Osteoblast (primary cell): ENCODE measurements at regions not wholly inside any gene's neighbourhood (a gene's known extent, or its start where the extent isn't known, plus 50 kb on each side); places are given as distances from the start of the nearest gene placed in this dataset.

Source experiments
- DNase-seq: peaks from one replicate; pipeline ENCODE4 v3.0.0; 2011; ENCODE audit warnings: low spot score, mixed read lengths; ENCODE audit not compliant: insufficient read length; ENCODE audit errors: missing footprints
- H2AFZ ChIP-seq: 2 replicates; pipeline ENCODE4 v1.6.0; 2011; ENCODE audit warnings: mild to moderate bottlenecking, low read length
- H3K27ac ChIP-seq: 2 replicates; pipeline ENCODE4 v1.5.1; 2011; ENCODE audit warnings: mild to moderate bottlenecking, low read depth, low read length, moderate library complexity
- H3K27me3 ChIP-seq: 2 replicates; pipeline ENCODE4 v1.6.0; 2012; ENCODE audit warnings: mild to moderate bottlenecking, control low read depth, inconsistent platforms, low read length, moderate library complexity; ENCODE audit not compliant: insufficient read depth
- H3K36me3 ChIP-seq: 2 replicates; pipeline ENCODE4 v1.5.1; 2011; ENCODE audit warnings: mild to moderate bottlenecking, low read length, control low read depth, moderate library complexity; ENCODE audit not compliant: insufficient read depth
- H3K4me1 ChIP-seq: 2 replicates; pipeline ENCODE4 v1.5.1; 2011; ENCODE audit warnings: mild to moderate bottlenecking, low read length, control low read depth, moderate library complexity; ENCODE audit not compliant: insufficient read depth
- H3K4me2 ChIP-seq: 2 replicates; pipeline ENCODE4 v1.6.0; 2011; ENCODE audit warnings: mild to moderate bottlenecking, low read length; ENCODE audit not compliant: insufficient read depth
- H3K4me3 ChIP-seq: fragments of 200-600 bp; sonication (generic); 3 replicates; pipeline ENCODE4 v1.5.1; 2012; ENCODE audit warnings: mild to moderate bottlenecking, low read length, inconsistent platforms; ENCODE audit not compliant: insufficient read depth
- H3K79me2 ChIP-seq: 2 replicates; pipeline ENCODE4 v1.6.0; 2012; ENCODE audit warnings: mild to moderate bottlenecking, low read length, control low read depth, inconsistent platforms; ENCODE audit not compliant: insufficient read depth
- H3K9me3 ChIP-seq: 2 replicates; pipeline ENCODE4 v1.5.1; 2011; ENCODE audit warnings: low read depth, low read length, control low read depth
- H4K20me1 ChIP-seq: 2 replicates; pipeline ENCODE4 v1.6.0; 2012; ENCODE audit warnings: mild to moderate bottlenecking, low read length, control low read depth; ENCODE audit not compliant: insufficient read depth
- CTCF ChIP-seq: IDR thresholded peaks from 2 replicates; pipeline ENCODE4 v1.5.1; 2011; ENCODE audit warnings: mild to moderate bottlenecking, low read depth, low read length, moderate library complexity; ENCODE audit errors: extremely low read depth

GRCh38 chr10:9670911-9671310 lies 1346.8 kb upstream of the CELF2 start:
- no peak overlapping the region for H3K27ac ChIP-seq
- no peak for DNase-seq
- no peaks in the 10 kb centered on the region for H3K9me3 ChIP-seq
- H3K4me1 ChIP-seq = no peaks in the 10 kb centered on the region
- no peaks in the 10 kb centered on the region for H3K79me2 ChIP-seq
- H4K20me1 ChIP-seq = no peaks in the 10 kb centered on the region
- TF ChIP-seq CTCF = no peak
- no peak overlapping the region for H3K4me3 ChIP-seq
- no peak overlapping the region for H2AFZ ChIP-seq
- H3K36me3 ChIP-seq = no peaks in the 10 kb centered on the region
- H3K4me2 ChIP-seq = no peak overlapping the region
- H3K27me3 ChIP-seq = no peaks in the 10 kb centered on the region

GRCh38 chr10:9681655-9682054 lies 1336.0 kb upstream of the CELF2 start:
- no peaks in the 10 kb centered on the region for H3K4me1 ChIP-seq
- no peaks in the 10 kb centered on the region for H3K27me3 ChIP-seq
- no peaks in the 10 kb centered on the region for H3K9me3 ChIP-seq
- no peak overlapping the region for H3K4me3 ChIP-seq
- no peak overlapping the region for H3K27ac ChIP-seq
- no peak overlapping the region for H2AFZ ChIP-seq
- no peak overlapping the region for H3K4me2 ChIP-seq
- no peaks in the 10 kb centered on the region for H3K36me3 ChIP-seq
- DNase-seq = no peak
- TF ChIP-seq CTCF = peak; percentile 33
- no peaks in the 10 kb centered on the region for H4K20me1 ChIP-seq
- no peaks in the 10 kb centered on the region for H3K79me2 ChIP-seq

GRCh38 chr10:9682802-9683201 lies 1334.9 kb upstream of the CELF2 start:
- Histone ChIP-seq H3K4me2 (no peak overlapping the region), H3K36me3 (no peaks in the 10 kb centered on the region), H3K4me3 (no peak overlapping the region), H3K9me3 (no peaks in the 10 kb centered on the region), H2AFZ (no peak overlapping the region), H3K27ac (no peak overlapping the region), H3K27me3 (no peaks in the 10 kb centered on the region), H4K20me1 (no peaks in the 10 kb centered on the region), H3K4me1 (no peaks in the 10 kb centered on the region), H3K79me2 (no peaks in the 10 kb centered on the region)
- no peak for TF ChIP-seq CTCF
- no peak for DNase-seq

GRCh38 chr10:9684186-9684585 lies 1333.5 kb upstream of the CELF2 start:
- Histone ChIP-seq H3K9me3 (no peaks in the 10 kb centered on the region), H4K20me1 (no peaks in the 10 kb centered on the region), H3K4me1 (no peaks in the 10 kb centered on the region), H3K4me3 (no peak overlapping the region), H2AFZ (no peak overlapping the region), H3K36me3 (no peaks in the 10 kb centered on the region), H3K27me3 (no peaks in the 10 kb centered on the region), H3K4me2 (no peak overlapping the region), H3K79me2 (no peaks in the 10 kb centered on the region), H3K27ac (no peak overlapping the region)
- no peak for TF ChIP-seq CTCF
- no peak for DNase-seq
